Stimulated activated CD4-positive, alpha-beta T cell treated with anti-CD3 and anti-CD28 coated beads, Interleukin-12 subunit alpha, Interleukin-12 subunit beta, amount 100 ng/mL, for 4 hours (primary cell): ENCODE measurements at regions not wholly inside any gene's neighbourhood (a gene's known extent, or its start where the extent isn't known, plus 50 kb on each side); places are given as distances from the start of the nearest gene placed in this dataset.

ENCODE experiments used
- DNase-seq: peaks from one replicate; pipeline ENCODE4 v3.0.0-alpha.2; 2020

GRCh38 chr22:19625331-19626041 lies 88.8 kb upstream of the SEPTIN5 start:
- no peak for DNase-seq

- no peak for DNase-seq
These were observed 88.2 kb upstream of the SEPTIN5 start for GRCh38 chr22:19626042-19626587.

- DNase-seq: no peak
These were observed 87.6 kb upstream of the SEPTIN5 start for GRCh38 chr22:19626666-19627065.

GRCh38 chr22:19628038-19628776 lies 86.1 kb upstream of the SEPTIN5 start:
- no peak for DNase-seq

GRCh38 chr22:19629331-19629719 lies 85.0 kb upstream of the SEPTIN5 start:
- DNase-seq: no peak

- DNase-seq: peak; percentile 82
These were observed 84.4 kb upstream of the SEPTIN5 start for GRCh38 chr22:19629720-19630419.

GRCh38 chr22:19630614-19631013 lies 83.7 kb upstream of the SEPTIN5 start:
- DNase-seq: no peak

GRCh38 chr22:19631899-19632667 lies 82.2 kb upstream of the SEPTIN5 start:
- no peak for DNase-seq

GRCh38 chr22:19632668-19633148 lies 81.6 kb upstream of the SEPTIN5 start:
- DNase-seq: no peak

- DNase-seq: no peak
These were observed 79.9 kb upstream of the SEPTIN5 start for GRCh38 chr22:19634226-19634975.

GRCh38 chr22:19635644-19636043 lies 78.7 kb upstream of the SEPTIN5 start:
- no peak for DNase-seq

GRCh38 chr22:19636696-19637407 lies 77.5 kb upstream of the SEPTIN5 start:
- no peak for DNase-seq

GRCh38 chr22:19637408-19638281 lies 76.7 kb upstream of the SEPTIN5 start:
- no peak for DNase-seq

- no peak for DNase-seq
These were observed 75.9 kb upstream of the SEPTIN5 start for GRCh38 chr22:19638282-19639015.

- no peak for DNase-seq
These were observed 74.6 kb upstream of the SEPTIN5 start for GRCh38 chr22:19639610-19640135.

GRCh38 chr22:19640306-19640705 lies 74.0 kb upstream of the SEPTIN5 start:
- no peak for DNase-seq

GRCh38 chr22:19641254-19641982 lies 72.9 kb upstream of the SEPTIN5 start:
- DNase-seq: no peak

- DNase-seq: no peak
These were observed 72.3 kb upstream of the SEPTIN5 start for GRCh38 chr22:19641983-19642451.
